Activated CD4-positive, alpha-beta T cell treated with anti-CD3 and anti-CD28 coated beads, Interleukin-2, amount 50 U/mL, for 24 hours (primary cell): ENCODE measurements at regions not wholly inside any gene's neighbourhood (a gene's known extent, or its start where the extent isn't known, plus 50 kb on each side); places are given as distances from the start of the nearest gene placed in this dataset.
"Not testable (repeated sequence)": the region's sequence is repeated elsewhere in the genome, so short reads cannot be mapped to it uniquely, and the experiment has no call there.

Source experiments
- DNase-seq, 2 donors: peaks; one replicate each; pipeline ENCODE4 v3.0.0-alpha.2; 2020; ENCODE audit warnings: low read depth in 1 of 2, low spot score in 1 of 2

DNA sequence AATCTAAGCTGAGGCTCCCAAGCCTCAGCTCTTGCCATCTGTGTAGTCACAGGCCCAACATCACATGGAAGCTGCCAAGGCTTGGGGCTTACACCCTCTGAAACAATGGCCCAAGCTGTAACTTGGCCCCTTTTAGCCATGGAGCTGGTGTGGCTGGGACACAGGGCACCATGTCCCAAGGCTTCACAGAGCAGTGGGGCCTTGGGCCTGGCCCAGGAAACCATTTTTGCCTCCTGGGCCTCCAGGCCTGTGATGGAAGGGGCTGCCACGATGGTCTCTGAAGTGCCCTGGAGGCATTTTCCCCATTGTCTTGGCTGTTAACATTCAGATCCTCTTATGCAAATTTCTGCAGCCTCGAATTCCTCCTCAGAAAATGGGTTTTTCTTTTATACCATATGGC is 952.3 kb upstream of the GOT2 start:
- DNase-seq = no peak

DNA sequence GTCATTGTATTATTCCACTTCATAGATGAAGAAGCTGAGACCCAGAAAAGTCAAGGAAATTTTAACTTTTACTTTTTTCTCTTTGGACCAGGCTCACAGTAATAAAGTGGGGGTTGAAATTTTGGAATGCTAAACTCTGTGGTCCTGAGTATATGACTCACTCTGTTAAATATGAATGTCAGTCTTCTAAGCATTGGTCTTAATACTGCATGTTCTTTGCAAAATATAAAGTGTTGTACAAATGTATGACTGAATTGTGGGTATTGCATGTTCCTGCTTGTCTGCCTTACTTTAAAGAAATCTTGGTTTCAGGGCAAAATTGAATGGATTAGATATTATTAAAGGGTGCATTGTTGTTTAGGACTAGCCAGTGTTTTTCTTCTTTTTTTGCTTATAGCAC is 950.8 kb upstream of the GOT2 start:
- DNase-seq = no peak

- DNase-seq = no peak
These were observed 949.6 kb upstream of the GOT2 start for GRCh38 chr16:59683709-59684108.

GRCh38 chr16:59665618-59666220 is 931.6 kb upstream of the GOT2 start:
- no peak for DNase-seq

GRCh38 chr16:59658572-59658971 is 924.5 kb upstream of the GOT2 start:
- DNase-seq = no peak

DNA sequence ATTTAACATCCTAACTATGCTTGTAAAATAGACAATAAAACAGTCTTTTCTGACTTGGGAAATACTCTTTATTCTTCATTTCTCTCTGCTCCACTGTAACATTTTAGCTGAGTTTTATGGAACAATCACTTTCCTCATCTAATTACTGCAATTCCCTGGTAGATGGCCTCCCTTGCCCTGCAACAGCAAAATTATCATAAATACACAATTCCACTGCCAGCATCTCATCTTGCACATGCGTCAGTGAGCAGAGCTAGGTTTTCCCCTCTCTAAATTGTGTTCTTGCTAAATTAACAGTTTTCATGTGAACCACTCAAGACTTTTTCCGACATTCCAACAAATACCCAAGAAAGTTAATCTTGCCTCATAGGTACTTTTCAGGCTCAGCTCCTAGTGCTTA is 920.9 kb upstream of the GOT2 start:
- DNase-seq = no peak

- no peak for DNase-seq
These were observed 920.3 kb upstream of the GOT2 start for GRCh38 chr16:59654455-59654854.

GRCh38 chr16:59651662-59652061 is 917.5 kb upstream of the GOT2 start:
- no peak for DNase-seq

DNA sequence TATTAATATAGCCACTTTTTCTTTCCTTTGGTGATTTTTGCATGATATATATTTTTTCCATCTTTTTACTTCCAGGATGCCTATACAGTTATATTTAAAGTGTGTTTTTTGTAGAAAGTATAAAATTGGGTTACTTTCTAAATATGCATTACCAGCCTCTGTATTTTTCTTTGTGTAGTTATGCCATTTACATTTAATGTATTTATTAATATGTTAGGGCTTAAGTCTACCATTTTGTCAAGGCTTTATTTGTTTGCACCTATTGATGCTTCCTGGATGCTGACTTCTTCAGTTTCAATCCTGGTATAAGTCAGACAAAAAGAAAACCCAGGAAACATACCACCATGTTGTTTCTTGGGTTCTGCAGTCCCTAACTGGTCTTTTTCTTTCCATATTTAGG is 911.1 kb upstream of the GOT2 start:
- no peak for DNase-seq

- DNase-seq = no peak
These were observed 901.6 kb upstream of the GOT2 start for GRCh38 chr16:59635674-59636073.

DNA sequence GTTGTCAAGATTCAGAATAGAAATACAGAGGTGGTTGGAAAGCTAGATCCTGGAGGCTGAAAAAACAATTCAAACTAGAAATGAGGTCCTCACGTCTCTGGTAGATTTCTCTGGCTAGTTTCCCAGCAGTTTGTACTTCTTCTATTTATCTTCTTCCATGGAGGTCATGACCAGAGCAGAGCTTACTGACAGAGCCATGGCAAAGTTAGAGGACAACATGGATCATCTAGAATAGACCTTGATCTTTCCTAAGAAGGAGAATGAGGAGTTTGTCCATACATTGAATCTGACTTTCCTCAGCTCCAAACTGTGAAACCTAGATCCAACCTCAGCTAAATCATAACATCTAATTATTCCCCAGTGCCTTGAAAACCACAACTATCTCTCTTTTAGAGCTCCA is 900.8 kb upstream of the GOT2 start:
- DNase-seq = no peak

GRCh38 chr16:59634004-59634579 is 900.0 kb upstream of the GOT2 start:
- no peak for DNase-seq

DNA sequence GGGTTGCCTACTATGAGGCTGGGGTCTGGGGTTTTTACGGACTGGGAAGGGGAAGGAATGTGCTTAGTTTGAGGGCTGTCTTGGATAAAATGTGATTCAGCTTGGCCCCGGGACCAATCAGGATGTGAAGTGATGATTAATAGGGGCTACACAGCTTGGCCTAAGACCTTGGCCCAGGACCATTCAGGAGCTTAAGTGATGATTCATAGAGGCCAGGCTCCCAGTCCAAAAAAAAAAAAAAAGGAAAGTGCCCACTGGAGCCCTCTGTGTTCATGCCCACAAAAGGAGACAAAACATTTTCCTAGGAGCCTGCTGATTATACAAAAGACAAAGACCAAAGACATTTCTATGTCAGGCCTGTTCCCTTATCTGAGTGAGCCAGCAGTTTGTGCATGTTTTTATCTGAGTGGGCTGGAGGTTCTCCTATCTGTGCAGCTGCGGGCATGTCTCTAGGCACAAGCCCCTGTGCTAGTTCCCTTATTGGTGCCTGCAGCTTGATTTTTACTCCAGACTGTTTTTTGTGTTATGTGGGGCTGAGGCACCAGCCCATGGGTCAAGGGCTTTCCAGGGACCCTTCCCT is 898.2 kb upstream of the GOT2 start:
- no peak for DNase-seq

GRCh38 chr16:59624381-59624780 is 890.3 kb upstream of the GOT2 start:
- DNase-seq = not testable (repeated sequence)

- DNase-seq = no peak
These were observed 880.5 kb upstream of the GOT2 start for GRCh38 chr16:59614466-59615240.

DNA sequence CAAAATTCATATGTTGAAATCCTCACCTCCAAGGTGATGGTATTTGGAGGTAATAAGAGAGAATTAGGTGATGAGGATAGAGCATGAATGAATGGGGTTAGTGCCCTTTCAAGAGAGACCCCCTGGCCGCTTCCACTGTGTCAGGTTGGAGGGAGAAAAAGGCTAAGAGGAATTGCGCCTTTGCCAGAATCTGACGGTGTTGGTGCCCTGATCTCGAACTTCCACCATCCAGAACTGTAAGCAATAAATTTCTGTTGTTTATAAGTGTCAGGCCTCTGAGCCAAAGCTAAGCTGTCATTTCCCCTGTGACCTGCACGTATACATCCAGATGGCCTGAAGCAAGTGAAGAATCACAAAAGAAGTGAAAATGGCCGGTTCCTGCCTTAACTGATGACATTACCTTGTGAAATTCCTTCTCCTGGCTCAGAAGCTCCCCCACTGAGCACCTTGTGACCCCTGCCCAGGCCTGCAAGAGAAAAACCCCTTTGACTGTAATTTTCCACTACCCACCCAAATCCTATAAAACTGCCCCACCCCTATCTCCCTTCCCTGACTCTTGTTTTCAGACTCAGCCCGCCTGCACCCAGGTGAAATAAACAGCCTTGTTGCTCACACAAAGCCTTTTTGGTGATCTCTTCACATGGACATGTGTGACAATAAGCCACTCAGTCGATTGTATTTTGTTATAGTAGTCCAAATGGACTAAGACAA is 878.9 kb upstream of the GOT2 start:
- not testable (repeated sequence) for DNase-seq

DNA sequence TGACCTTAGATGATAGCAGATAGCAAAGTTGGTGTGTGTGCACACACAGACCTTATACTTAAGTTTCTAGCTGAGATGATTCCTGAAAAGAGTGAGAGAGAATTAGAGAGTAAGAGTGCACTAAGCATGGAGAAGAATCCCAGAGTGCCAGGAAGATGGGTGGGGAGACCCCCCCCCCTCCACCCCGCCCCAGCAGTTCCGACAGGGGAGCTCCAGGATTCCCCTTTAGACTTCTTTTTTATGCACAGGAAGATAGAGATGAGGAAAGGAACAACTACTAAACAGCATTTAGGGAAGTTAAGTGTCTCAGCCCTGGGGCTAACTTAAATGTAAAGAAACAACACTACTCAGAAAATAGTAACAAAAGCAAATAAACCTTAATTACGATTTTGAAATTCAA is 878.0 kb upstream of the GOT2 start:
- no peak for DNase-seq

DNA sequence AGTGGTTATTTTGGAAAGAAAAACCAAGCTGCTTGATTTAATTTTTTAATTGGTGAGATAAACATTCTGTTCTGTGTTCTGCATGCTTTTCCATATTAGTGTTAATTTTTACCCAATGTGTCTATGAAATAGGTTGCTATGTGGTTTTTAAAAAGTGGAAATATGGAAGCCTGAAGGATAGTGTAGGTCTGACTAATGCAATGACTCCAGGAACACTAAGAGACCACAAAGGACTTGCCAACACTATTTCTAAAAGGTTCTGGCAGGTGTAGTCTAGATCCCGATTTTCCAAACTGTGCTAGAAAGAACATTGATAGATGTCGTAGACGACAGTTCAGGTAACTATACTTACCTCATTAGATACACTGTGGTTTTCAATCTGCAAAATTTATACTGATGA is 877.4 kb upstream of the GOT2 start:
- no peak for DNase-seq

- no peak for DNase-seq
These were observed 871.6 kb upstream of the GOT2 start for GRCh38 chr16:59605706-59606105.

DNA sequence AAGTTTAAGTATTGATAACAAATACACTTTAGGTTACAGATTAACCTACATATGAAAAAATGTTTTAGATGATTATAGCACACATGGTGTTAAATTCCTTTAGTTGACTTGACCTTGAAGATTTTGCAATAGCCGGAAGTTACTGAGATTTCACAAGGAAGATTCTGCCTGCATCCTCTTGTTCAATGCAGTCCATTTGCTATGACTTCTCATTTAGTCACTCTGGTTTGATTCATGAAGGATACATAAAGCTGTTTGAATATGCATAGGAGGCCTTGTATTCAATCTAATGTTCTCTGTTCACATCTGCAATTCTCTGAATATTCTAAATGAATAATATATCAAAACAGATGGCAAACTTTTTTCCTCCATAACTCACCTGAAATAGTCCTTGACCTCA is 870.2 kb upstream of the GOT2 start:
- DNase-seq = no peak

GRCh38 chr16:59601452-59601851 is 867.3 kb upstream of the GOT2 start:
- no peak for DNase-seq

DNA sequence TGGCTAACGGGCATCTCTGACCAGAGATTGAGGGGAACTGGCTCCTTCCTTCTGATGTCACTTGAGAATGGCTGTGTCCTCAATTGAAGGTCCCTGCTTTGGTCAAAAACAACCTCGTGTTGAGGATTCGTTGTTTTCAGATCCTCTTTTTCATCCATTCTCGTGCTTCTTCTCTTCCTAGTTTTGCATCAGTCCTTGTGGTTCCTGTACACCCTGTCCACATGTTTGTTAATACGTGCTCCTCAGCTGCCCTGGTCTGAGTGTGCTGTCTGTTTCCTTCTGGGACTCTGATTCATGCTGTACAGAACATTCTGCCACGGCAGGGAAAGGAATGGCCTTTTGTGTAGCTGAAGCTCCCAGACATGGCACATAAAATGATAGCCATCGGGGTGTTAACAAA is 863.2 kb upstream of the GOT2 start:
- DNase-seq = no peak
